Glutamatergic neuron (in vitro differentiated cells): ENCODE measurements at regions not wholly inside any gene's neighbourhood (a gene's known extent, or its start where the extent isn't known, plus 50 kb on each side); places are given as distances from the start of the nearest gene placed in this dataset.

Experiments
- DNase-seq: peaks from one replicate; pipeline ENCODE4 v3.0.0; 2022
- H3K27ac Mint-ChIP-seq: one replicate; pipeline ENCODE4 v1.8.0; 2020; ENCODE audit warnings: mild to moderate bottlenecking, mixed read lengths, inconsistent platforms; ENCODE audit not compliant: unreplicated experiment
- H3K27me3 Mint-ChIP-seq: one replicate; pipeline ENCODE4 v1.8.0; 2020; ENCODE audit warnings: mild to moderate bottlenecking, moderate library complexity, mixed read lengths, inconsistent platforms; ENCODE audit not compliant: unreplicated experiment
- H3K36me3 Mint-ChIP-seq: one replicate; pipeline ENCODE4 v1.8.0; 2020; ENCODE audit warnings: mild to moderate bottlenecking, mixed read lengths, inconsistent platforms; ENCODE audit not compliant: unreplicated experiment
- H3K4me1 Mint-ChIP-seq: one replicate; pipeline ENCODE4 v1.8.0; 2020; ENCODE audit warnings: mild to moderate bottlenecking, low read depth, mixed read lengths, inconsistent platforms; ENCODE audit not compliant: unreplicated experiment
- H3K4me3 Mint-ChIP-seq: one replicate; pipeline ENCODE4 v1.8.0; 2020; ENCODE audit warnings: mild to moderate bottlenecking, mixed read lengths, inconsistent platforms; ENCODE audit not compliant: unreplicated experiment
- H3K9me3 Mint-ChIP-seq: one replicate; pipeline ENCODE4 v1.8.0; 2020; ENCODE audit warnings: mild to moderate bottlenecking, moderate library complexity, mixed read lengths, inconsistent platforms; ENCODE audit not compliant: unreplicated experiment
- CTCF ChIP-seq: fragments of 200-600 bp; sonication (generic); IDR thresholded peaks from one replicate; pipeline ENCODE4 v1.5.0; 2021; ENCODE audit not compliant: partially characterized antibody, unreplicated experiment

- no peak for TF ChIP-seq CTCF
- no peak overlapping the region for H3K27ac Mint-ChIP-seq
Observed at GRCh38 chr5:98432378-98432777, 341.1 kb upstream of the RGMB start.

DNA sequence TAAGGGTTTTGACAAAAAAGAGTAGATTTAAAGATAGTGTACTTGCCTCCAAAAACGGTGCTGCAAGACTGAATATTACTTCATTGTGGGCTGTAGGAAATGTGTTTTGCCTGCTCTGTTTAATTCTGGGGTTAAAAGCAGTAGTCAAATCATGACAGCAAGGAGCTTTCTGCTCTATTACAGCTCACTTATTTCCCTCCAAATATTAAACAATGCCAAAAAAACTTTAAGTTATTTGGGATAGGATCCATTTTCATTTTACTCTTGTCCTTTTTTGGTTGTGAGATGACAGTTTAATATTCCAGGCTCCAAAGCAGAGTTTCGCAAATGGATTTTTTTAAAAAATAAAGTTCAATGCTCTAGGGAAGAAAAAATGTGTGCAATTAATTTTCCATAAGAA lies 340.4 kb upstream of the RGMB start:
- Mint-ChIP-seq H3K27ac (no peak overlapping the region), H3K9me3 (peaks cover 3% of the 10 kb centered on the region), H3K27me3 (no peaks in the 10 kb centered on the region), H3K36me3 (peaks cover 4% of the 10 kb centered on the region), H3K4me1 (no peaks in the 10 kb centered on the region), H3K4me3 (no peak overlapping the region)
- DNase-seq: no peak
- TF ChIP-seq CTCF: no peak

More at GRCh38 chr5:98432378-98432777, 341.1 kb upstream of the RGMB start:
- H3K4me1 Mint-ChIP-seq: no peaks in the 10 kb centered on the region
- H3K36me3 Mint-ChIP-seq: peaks cover 4% of the 10 kb centered on the region
- no peaks in the 10 kb centered on the region for H3K27me3 Mint-ChIP-seq
- DNase-seq: no peak
- no peak overlapping the region for H3K4me3 Mint-ChIP-seq
- H3K9me3 Mint-ChIP-seq: peaks cover 3% of the 10 kb centered on the region

- Mint-ChIP-seq H3K27me3 (no peaks in the 10 kb centered on the region), H3K27ac (no peak overlapping the region), H3K4me3 (no peak overlapping the region), H3K4me1 (no peaks in the 10 kb centered on the region), H3K9me3 (peaks cover 3% of the 10 kb centered on the region), H3K36me3 (peaks cover 4% of the 10 kb centered on the region)
- TF ChIP-seq CTCF: no peak
- DNase-seq: no peak
Observed at GRCh38 chr5:98433673-98434072, 339.8 kb upstream of the RGMB start.

- no peak for TF ChIP-seq CTCF
Observed at GRCh38 chr5:98436667-98437066, 336.8 kb upstream of the RGMB start.

DNA sequence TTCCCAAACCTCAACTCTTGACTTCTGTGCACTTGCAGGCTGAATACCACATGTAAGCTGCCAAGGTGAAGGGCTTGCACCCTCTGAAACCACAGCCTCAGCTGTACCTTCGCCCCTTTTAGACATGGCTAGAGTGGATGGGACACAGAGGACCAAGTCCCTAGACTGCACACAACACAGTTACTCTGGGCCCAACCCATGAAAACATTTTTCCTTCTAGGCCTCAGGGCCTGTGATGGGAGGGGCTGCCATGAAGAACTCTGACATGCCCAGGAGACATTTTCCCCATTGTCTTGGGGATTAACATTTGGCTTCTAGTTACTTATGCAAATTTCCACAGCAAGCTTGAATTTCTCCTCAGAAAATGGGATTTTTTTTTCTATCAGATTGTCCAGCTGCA lies 331.0 kb upstream of the RGMB start:
- H3K27me3 Mint-ChIP-seq: no peaks in the 10 kb centered on the region
- H3K4me1 Mint-ChIP-seq: no peaks in the 10 kb centered on the region
- H3K36me3 Mint-ChIP-seq: peaks cover 17% of the 10 kb centered on the region
- TF ChIP-seq CTCF: no peak
- H3K4me3 Mint-ChIP-seq: no peak overlapping the region
- peaks cover 12% of the 10 kb centered on the region for H3K9me3 Mint-ChIP-seq
- DNase-seq: no peak
- H3K27ac Mint-ChIP-seq: no peak overlapping the region

More at GRCh38 chr5:98436667-98437066, 336.8 kb upstream of the RGMB start:
- DNase-seq: no peak
- H3K27me3 Mint-ChIP-seq: no peaks in the 10 kb centered on the region
- peaks cover 7% of the 10 kb centered on the region for H3K9me3 Mint-ChIP-seq
- H3K36me3 Mint-ChIP-seq: peaks cover 10% of the 10 kb centered on the region
- no peak overlapping the region for H3K4me3 Mint-ChIP-seq
- no peaks in the 10 kb centered on the region for H3K4me1 Mint-ChIP-seq
- no peak overlapping the region for H3K27ac Mint-ChIP-seq
